Keratinocyte (primary cell): ENCODE measurements at regions not wholly inside any gene's neighbourhood (a gene's known extent, or its start where the extent isn't known, plus 50 kb on each side); places are given as distances from the start of the nearest gene placed in this dataset.

Source experiments
- DNase-seq: peaks from one replicate; pipeline ENCODE4 v3.0.0-alpha.2; 2011; ENCODE audit warnings: low read depth, missing footprints, low spot score
- FAIRE-seq: peaks from 2 replicates; lab custom pipeline; 2011; peaks lifted over from hg19 to GRCh38; lab: Jason Lieb, UNC
- H2AFZ ChIP-seq: 2 replicates; pipeline ENCODE4 v1.6.0; 2012; ENCODE audit warnings: low read length, control low read depth, inconsistent platforms; ENCODE audit not compliant: control insufficient read depth
- H3K27ac ChIP-seq: 2 replicates; pipeline ENCODE4 v1.5.1; 2011; ENCODE audit warnings: low read length; ENCODE audit not compliant: control insufficient read depth, insufficient read depth
- H3K27me3 ChIP-seq: 3 replicates; pipeline ENCODE4 v1.6.0; 2011; ENCODE audit warnings: low read length; ENCODE audit not compliant: control insufficient read depth, insufficient read depth; ENCODE audit errors: extremely low read depth
- H3K36me3 ChIP-seq, 2 experiments: 2 replicates in 1 of 2; 3 replicates in 1 of 2; pipeline ENCODE4 v1.5.1; 2011; ENCODE audit warnings: low read length in 2 of 2, mild to moderate bottlenecking in 1 of 2; ENCODE audit not compliant: control insufficient read depth in 2 of 2, insufficient read depth in 2 of 2; ENCODE audit errors: extremely low read depth in 1 of 2
- H3K4me1 ChIP-seq: 3 replicates; pipeline ENCODE4 v1.5.1; 2011; ENCODE audit warnings: low read length; ENCODE audit not compliant: control insufficient read depth, insufficient read depth; ENCODE audit errors: extremely low read depth
- H3K4me2 ChIP-seq: 3 replicates; pipeline ENCODE4 v1.6.0; 2011; ENCODE audit warnings: low read depth, low read length; ENCODE audit not compliant: control insufficient read depth, insufficient read depth; ENCODE audit errors: extremely low read depth
- H3K4me3 ChIP-seq, 3 experiments: fragments of 200-600 bp in 1 of 3; sonication (generic) in 1 of 3; 2 replicates in 2 of 3; 3 replicates in 1 of 3; pipeline ENCODE4 v1.5.1; 2011 to 2016; ENCODE audit warnings: low read length in 3 of 3, mild to moderate bottlenecking in 3 of 3, control low read depth in 2 of 3, inconsistent platforms in 1 of 3, low read depth in 1 of 3, mixed read lengths in 1 of 3, mixed run types in 1 of 3, moderate library complexity in 1 of 3; ENCODE audit not compliant: control insufficient read depth in 2 of 3, insufficient read depth in 2 of 3; ENCODE audit errors: extremely low read depth in 1 of 3
- H3K79me2 ChIP-seq: 2 replicates; pipeline ENCODE4 v1.6.0; 2012; ENCODE audit warnings: low read length; ENCODE audit not compliant: control insufficient read depth, insufficient read depth
- H3K9ac ChIP-seq: 3 replicates; pipeline ENCODE4 v1.6.0; 2011; ENCODE audit warnings: low read length; ENCODE audit not compliant: control insufficient read depth, insufficient read depth; ENCODE audit errors: extremely low read depth
- H3K9me1 ChIP-seq: 3 replicates; pipeline ENCODE4 v1.6.0; 2011; ENCODE audit warnings: low read length; ENCODE audit not compliant: control insufficient read depth, insufficient read depth; ENCODE audit errors: extremely low read depth
- H3K9me3 ChIP-seq: 2 replicates; pipeline ENCODE4 v1.5.1; 2012; ENCODE audit warnings: low read depth, low read length; ENCODE audit not compliant: control insufficient read depth
- H4K20me1 ChIP-seq: 3 replicates; pipeline ENCODE4 v1.6.0; 2011; ENCODE audit warnings: low read length; ENCODE audit not compliant: control insufficient read depth, insufficient read depth; ENCODE audit errors: extremely low read depth
- EZH2 ChIP-seq: IDR thresholded peaks from one replicate; pipeline ENCODE4 v1.6.1; 2012; ENCODE audit warnings: inconsistent platforms, mild to moderate bottlenecking, low read length, moderate library complexity
- dilution Hi-C: fragments of 300-500 bp; cut with MboI; formaldehyde crosslinking; loops from one replicate; pipeline ENCODE4 v1.7.0; 2020; ENCODE audit warnings: low sequenced_read_pairs; ENCODE audit not compliant: extremely low pct_ligation_motif_present
- TF ChIP-seq, protein P1 (sequence below), 3 experiments: IDR thresholded peaks in 1 of 3; conservative IDR thresholded peaks in 1 of 3; optimal IDR thresholded peaks in 1 of 3; 2 replicates in 2 of 3; 3 replicates in 1 of 3; pipeline versions ENCODE3 to v1.5.1; 2011; ENCODE audit warnings: low read length in 3 of 3, mild to moderate bottlenecking in 3 of 3, moderate library complexity in 2 of 3, control low read depth in 1 of 3, inconsistent platforms in 1 of 3; ENCODE audit not compliant: insufficient read depth in 2 of 3; ENCODE audit errors: extremely low read depth in 1 of 3

DNA sequence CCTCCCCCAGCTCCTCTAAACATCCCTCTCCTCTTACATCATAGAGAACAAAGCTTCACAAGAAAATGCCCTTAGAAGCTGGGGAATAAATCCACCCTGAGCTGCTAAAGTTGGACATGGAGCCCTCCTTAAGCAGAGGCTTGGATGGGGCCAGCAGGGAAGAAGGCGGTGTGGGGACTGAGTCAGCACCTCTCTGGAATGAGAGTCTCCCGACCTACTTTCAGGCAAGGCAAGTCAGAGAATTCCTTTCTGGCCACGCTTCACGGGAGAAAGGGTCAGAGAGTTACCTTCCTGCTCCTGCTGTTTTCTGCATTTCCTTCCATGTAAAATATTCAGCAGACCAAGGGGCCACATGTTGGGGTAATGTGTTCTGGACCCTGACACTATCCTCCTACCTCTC, 113.3 kb upstream of the PRB2 start:
- H3K4me2 ChIP-seq, result no peak overlapping the region
- no peak overlapping the region for H2AFZ ChIP-seq
- TF ChIP-seq EZH2, result no peak
- TF ChIP-seq, protein P1, sequence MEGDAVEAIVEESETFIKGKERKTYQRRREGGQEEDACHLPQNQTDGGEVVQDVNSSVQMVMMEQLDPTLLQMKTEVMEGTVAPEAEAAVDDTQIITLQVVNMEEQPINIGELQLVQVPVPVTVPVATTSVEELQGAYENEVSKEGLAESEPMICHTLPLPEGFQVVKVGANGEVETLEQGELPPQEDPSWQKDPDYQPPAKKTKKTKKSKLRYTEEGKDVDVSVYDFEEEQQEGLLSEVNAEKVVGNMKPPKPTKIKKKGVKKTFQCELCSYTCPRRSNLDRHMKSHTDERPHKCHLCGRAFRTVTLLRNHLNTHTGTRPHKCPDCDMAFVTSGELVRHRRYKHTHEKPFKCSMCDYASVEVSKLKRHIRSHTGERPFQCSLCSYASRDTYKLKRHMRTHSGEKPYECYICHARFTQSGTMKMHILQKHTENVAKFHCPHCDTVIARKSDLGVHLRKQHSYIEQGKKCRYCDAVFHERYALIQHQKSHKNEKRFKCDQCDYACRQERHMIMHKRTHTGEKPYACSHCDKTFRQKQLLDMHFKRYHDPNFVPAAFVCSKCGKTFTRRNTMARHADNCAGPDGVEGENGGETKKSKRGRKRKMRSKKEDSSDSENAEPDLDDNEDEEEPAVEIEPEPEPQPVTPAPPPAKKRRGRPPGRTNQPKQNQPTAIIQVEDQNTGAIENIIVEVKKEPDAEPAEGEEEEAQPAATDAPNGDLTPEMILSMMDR (optimal IDR thresholded peaks at IDR 0.05 in 1 of 3, IDR thresholded peaks at IDR 0.05 in 1 of 3, conservative IDR thresholded peaks at IDR 0.05 in 1 of 3; ENCODE audit: extremely low read depth in 1 of 3, insufficient read depth in 2 of 3, low read length in 3 of 3), result no peak
- H3K79me2 ChIP-seq, result no peaks in the 10 kb centered on the region
- no peak for DNase-seq
- no peak overlapping the region for H3K9ac ChIP-seq
- no peaks in the 10 kb centered on the region for H3K36me3 ChIP-seq
- H3K4me1 ChIP-seq, result no peaks in the 10 kb centered on the region
- H3K27ac ChIP-seq, result no peak overlapping the region
- H3K27me3 ChIP-seq, result no peaks in the 10 kb centered on the region
- no peak for FAIRE-seq
- no peaks in the 10 kb centered on the region for H3K9me1 ChIP-seq
- H3K9me3 ChIP-seq, result no peaks in the 10 kb centered on the region
- dilution Hi-C loops, result no loop called here
- no peaks in the 10 kb centered on the region for H4K20me1 ChIP-seq
- H3K4me3 ChIP-seq, result no peak overlapping the region

DNA sequence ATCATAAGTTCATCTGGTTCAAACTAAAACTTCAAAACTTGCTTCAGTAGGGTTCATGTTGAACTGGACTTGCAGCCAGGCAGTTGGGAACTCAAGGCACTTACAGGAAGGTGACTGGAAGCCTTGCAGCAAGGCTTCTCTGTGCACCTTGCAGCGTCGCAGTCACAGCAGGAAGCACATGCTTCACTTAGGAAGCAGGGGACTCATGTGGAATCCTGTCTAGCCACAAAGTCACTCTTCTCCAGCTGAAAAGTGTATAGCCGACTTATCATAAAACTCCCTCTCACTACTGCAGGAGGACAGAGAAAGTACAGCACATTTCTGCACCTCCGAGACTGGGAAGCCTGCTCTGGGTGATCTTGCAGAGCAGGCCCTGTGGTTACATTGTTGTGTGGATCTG, 114.0 kb upstream of the PRB2 start:
- H3K27ac ChIP-seq, result no peak overlapping the region
- H3K36me3 ChIP-seq, result no peaks in the 10 kb centered on the region
- no peaks in the 10 kb centered on the region for H3K27me3 ChIP-seq
- dilution Hi-C loops, result no loop called here
- H3K9ac ChIP-seq, result no peak overlapping the region
- no peak overlapping the region for H2AFZ ChIP-seq
- H3K9me3 ChIP-seq, result no peaks in the 10 kb centered on the region
- no peaks in the 10 kb centered on the region for H3K9me1 ChIP-seq
- no peaks in the 10 kb centered on the region for H3K79me2 ChIP-seq
- H3K4me2 ChIP-seq, result no peak overlapping the region
- DNase-seq (no peak), FAIRE-seq (no peak)
- no peaks in the 10 kb centered on the region for H4K20me1 ChIP-seq
- H3K4me3 ChIP-seq, result no peak overlapping the region
- no peaks in the 10 kb centered on the region for H3K4me1 ChIP-seq
- TF ChIP-seq, protein P1 (optimal IDR thresholded peaks at IDR 0.05 in 1 of 3, IDR thresholded peaks at IDR 0.05 in 1 of 3, conservative IDR thresholded peaks at IDR 0.05 in 1 of 3; ENCODE audit: extremely low read depth in 1 of 3, insufficient read depth in 2 of 3, low read length in 3 of 3), result no peak
- TF ChIP-seq EZH2, result no peak
